K562 (cell line): ENCODE measurements at regions not wholly inside any gene's neighbourhood (a gene's known extent, or its start where the extent isn't known, plus 50 kb on each side); places are given as distances from the start of the nearest gene placed in this dataset.

Experiments used
- ATAC-seq: fragments of 200-7000 bp; cut with Tn5 transposase; 3 replicates; pipeline ENCODE4 v1.9.1; 2020; ENCODE audit warnings: moderate library complexity
- BruUV-seq: library from RNA; stranded (reverse); fragments of 400-500 nt; replicated peaks from 2 replicates; lab custom pipeline; 2021; lab: Mats Ljungman, UMichigan
- CTCF ChIA-PET: fragments of 300-600 bp; formaldehyde crosslinking; extraction: SDS; loops from one replicate; lab custom pipeline; 2021; ENCODE audit warnings: low intra/inter-chr PET ratio; lab: Yijun Ruan, JAX
- POLR2A ChIA-PET: fragments of 300-600, 350-650 bp; sonication (Branson Sonifier 250); formaldehyde crosslinking; extraction: SDS; loops from one replicate; lab custom pipeline; 2021; ENCODE audit warnings: antibody characterized with exemption, inconsistent platforms; lab: Yijun Ruan, JAX
- DNase-seq, 4 experiments: peaks; one replicate each; pipeline versions ENCODE4 v3.0.0 to v3.0.0-alpha.2; 2011 to 2018; ENCODE audit warnings: low spot score in 3 of 4, mixed read lengths in 3 of 4; ENCODE audit errors: extremely low read depth in 1 of 4
- FAIRE-seq: peaks from 2 replicates; lab custom pipeline; 2011; peaks lifted over from hg19 to GRCh38; lab: Jason Lieb, UNC
- H2AFZ ChIP-seq: 2 replicates; pipeline ENCODE4 v1.6.0; 2011; ENCODE audit warnings: low read depth, low read length, control low read depth, inconsistent platforms
- H3K27ac ChIP-seq: fragments of 200-600 bp; 3 replicates; pipeline ENCODE4 v1.8.0; 2011; ENCODE audit warnings: low read depth, mild to moderate bottlenecking, control low read depth, inconsistent platforms, low read length, moderate library complexity, mixed read lengths; ENCODE audit errors: extremely low read depth
- H3K27me3 ChIP-seq, 2 experiments: fragments of 300-600 bp in 1 of 2; 2 replicates in 1 of 2; 3 replicates in 1 of 2; pipeline versions ENCODE4 v1.6.0 to v1.8.0; 2011; ENCODE audit warnings: inconsistent platforms in 2 of 2, low read length in 2 of 2, mild to moderate bottlenecking in 1 of 2, mixed read lengths in 1 of 2, moderate library complexity in 1 of 2; ENCODE audit not compliant: control insufficient read depth in 2 of 2, insufficient read depth in 2 of 2
- H3K36me3 ChIP-seq: fragments of 300-600 bp; 3 replicates; pipeline ENCODE4 v1.8.0; 2011; ENCODE audit warnings: mild to moderate bottlenecking, low read length, inconsistent platforms; ENCODE audit not compliant: control insufficient read depth, insufficient read depth
- H3K4me1 ChIP-seq, 2 experiments: fragments of 200-600 bp in 1 of 2; replicated peaks in 1 of 2; 2 replicates in 1 of 2; 3 replicates in 1 of 2; pipeline versions ENCODE4 v1.5.1 to v1.8.0; 2011; ENCODE audit warnings: inconsistent platforms in 2 of 2, low read length in 2 of 2, mild to moderate bottlenecking in 1 of 2, mixed read lengths in 1 of 2, moderate library complexity in 1 of 2; ENCODE audit not compliant: control insufficient read depth in 2 of 2, insufficient read depth in 2 of 2
- H3K4me2 ChIP-seq: 2 replicates; pipeline ENCODE4 v1.6.1; 2011; ENCODE audit warnings: low read length, control low read depth, inconsistent platforms, mixed read lengths; ENCODE audit not compliant: insufficient read depth
- H3K4me3 ChIP-seq: fragments of 200-600 bp; sonication (generic), shearing (Covaris generic); 2 replicates; pipeline ENCODE4 v1.5.1; 2016; ENCODE audit warnings: control low read depth, inconsistent platforms
- H3K79me2 ChIP-seq: fragments of 200-600 bp; 3 replicates; pipeline ENCODE4 v1.8.0; 2011; ENCODE audit warnings: low read length, inconsistent platforms; ENCODE audit not compliant: control insufficient read depth, insufficient read depth
- H3K9ac ChIP-seq, 2 experiments: 2 replicates each; pipeline versions ENCODE4 v1.6.0 to v1.6.1; 2011; ENCODE audit warnings: low read depth in 2 of 2, low read length in 2 of 2, control low read depth in 1 of 2, inconsistent platforms in 1 of 2, mild to moderate bottlenecking in 1 of 2, mixed read lengths in 1 of 2; ENCODE audit not compliant: insufficient read depth in 1 of 2
- H3K9me1 ChIP-seq: one replicate; pipeline ENCODE4 v1.6.0; 2011; ENCODE audit warnings: inconsistent platforms, mild to moderate bottlenecking, low read length, moderate library complexity; ENCODE audit not compliant: control insufficient read depth, insufficient read depth
- H3K9me3 ChIP-seq: replicated peaks from 2 replicates; pipeline ENCODE4 v1.5.1; 2011; ENCODE audit warnings: low read depth, low read length, inconsistent platforms; ENCODE audit not compliant: control insufficient read depth, insufficient read depth
- H4K20me1 ChIP-seq: replicated peaks from 2 replicates; pipeline ENCODE4 v1.6.1; 2011; ENCODE audit warnings: low read length, inconsistent platforms, mixed read lengths; ENCODE audit not compliant: control insufficient read depth, insufficient read depth
- NFIC ChIP-seq: fragments of 450-650 bp; IDR thresholded peaks from 2 replicates; pipeline ENCODE4 v1.6.1; 2017; ENCODE audit warnings: mild to moderate bottlenecking, inconsistent platforms
- THRAP3 ChIP-seq: fragments of 450-650 bp; IDR thresholded peaks from 2 replicates; pipeline ENCODE4 v1.6.1; 2016; ENCODE audit warnings: mild to moderate bottlenecking, inconsistent platforms, borderline replicate concordance
- UBTF ChIP-seq, 2 experiments: IDR thresholded peaks; 2 replicates each; pipeline ENCODE4 v1.6.1; 2012; ENCODE audit warnings: improper control_type of control experiment in 2 of 2, low read depth in 2 of 2, low read length in 2 of 2, borderline replicate concordance in 1 of 2
- ZNF253 ChIP-seq: fragments of 250-450 bp; sonication (Bioruptor Pico); conservative IDR thresholded peaks from 2 replicates; pipeline ENCODE4 v1.6.1; 2021; ENCODE audit warnings: mild to moderate bottlenecking
- WGBS: fragments of 100-300 bp; shearing (Covaris generic); methylation state at CpG from one replicate; pipeline ENCODE4 v1.1.6; 2016; ENCODE audit warnings: low coverage, mixed read lengths; ENCODE audit not compliant: insufficient coverage; ENCODE audit errors: missing lambda C conversion rate; 5-methylcytosine and 5-hydroxymethylcytosine counted together
- in situ Hi-C: fragments of 300-500 bp; cut with MboI; formaldehyde crosslinking; loops from 4 replicates; pipeline ENCODE4 v1.15.0; 2018; ENCODE audit warnings: inconsistent platforms, mixed read lengths
- intact Hi-C: fragments of 100-400 bp; cut with micrococcal nuclease; formaldehyde crosslinking; loops from 2 replicates; pipeline ENCODE4 v1.14.2; 2022
- TF ChIP-seq, protein P1 (sequence below), 2 experiments: IDR thresholded peaks in 1 of 2; conservative IDR thresholded peaks in 1 of 2; 2 replicates each; pipeline ENCODE4 v1.6.1; 2016; ENCODE audit warnings: low read depth in 2 of 2, mild to moderate bottlenecking in 1 of 2, missing compliant biosample characterization in 1 of 2, missing genetic modification characterization in 1 of 2, moderate library complexity in 1 of 2

DNA sequence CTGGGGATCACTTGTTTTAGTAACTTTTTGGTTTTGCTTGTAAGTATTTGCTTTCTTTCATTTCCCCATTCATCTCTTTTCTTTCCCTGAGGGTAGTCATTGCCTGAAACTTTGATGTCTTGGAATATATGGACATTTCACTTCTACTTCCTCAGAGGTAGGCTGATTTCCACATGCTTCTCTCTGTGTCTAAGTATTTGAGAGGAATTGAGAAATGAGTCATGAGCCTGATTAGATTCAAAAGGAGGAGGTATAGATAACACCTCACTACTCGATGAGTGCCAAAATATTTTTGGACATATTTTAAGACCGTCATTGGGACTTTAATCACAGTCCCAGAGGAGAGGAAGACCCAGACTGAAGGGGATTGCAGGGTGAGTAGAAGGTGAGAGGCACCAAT lies 480.1 kb upstream of the SGO1 start:
- FAIRE-seq = no peak
- Histone ChIP-seq H3K79me2 (no peaks in the 10 kb centered on the region), H3K27ac (no peak overlapping the region), H4K20me1 (no peaks in the 10 kb centered on the region), H3K4me1 (no peaks in the 10 kb centered on the region), H3K36me3 (no peaks in the 10 kb centered on the region), H3K4me3 (no peak overlapping the region), H2AFZ (no peak overlapping the region), H3K9me3 (no peaks in the 10 kb centered on the region), H3K9me1 (no peaks in the 10 kb centered on the region), H3K4me2 (no peak overlapping the region)
- intact Hi-C loops = loop anchor here (10.0 kb wide), 1 partner anchor 321 kb away; no protein-coding TSS in a partner anchor
- POLR2A ChIA-PET = no interaction called here
- no TSS peak for BruUV-seq
- TF ChIP-seq, protein P1, sequence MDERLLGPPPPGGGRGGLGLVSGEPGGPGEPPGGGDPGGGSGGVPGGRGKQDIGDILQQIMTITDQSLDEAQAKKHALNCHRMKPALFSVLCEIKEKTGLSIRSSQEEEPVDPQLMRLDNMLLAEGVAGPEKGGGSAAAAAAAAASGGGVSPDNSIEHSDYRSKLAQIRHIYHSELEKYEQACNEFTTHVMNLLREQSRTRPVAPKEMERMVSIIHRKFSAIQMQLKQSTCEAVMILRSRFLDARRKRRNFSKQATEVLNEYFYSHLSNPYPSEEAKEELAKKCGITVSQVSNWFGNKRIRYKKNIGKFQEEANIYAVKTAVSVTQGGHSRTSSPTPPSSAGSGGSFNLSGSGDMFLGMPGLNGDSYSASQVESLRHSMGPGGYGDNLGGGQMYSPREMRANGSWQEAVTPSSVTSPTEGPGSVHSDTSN (CRISPR knock-in tag; IDR thresholded peaks at IDR 0.05; ENCODE audit: low read depth) = no peak
- TF ChIP-seq, protein P1 (tag; conservative IDR thresholded peaks at IDR 0.05; ENCODE audit: low read depth) = no peak
- TF ChIP-seq ZNF253 (no peak), NFIC (no peak), UBTF (IDR thresholded peaks at IDR 0.05; ENCODE audit: borderline replicate concordance in 1 of 2, low read depth in 2 of 2, low read length in 2 of 2) (no peak), THRAP3 (no peak)
- TF ChIP-seq, all 486 proteins: peak for 0
- ATAC-seq (no peak), DNase-seq (no peak)
- Histone ChIP-seq H3K9ac (no peak overlapping the region), H3K27me3 (no peaks in the 10 kb centered on the region)
- CTCF ChIA-PET = no interaction called here
- WGBS = 4% methylated on average over 2 of the region's 2 CpGs
- in situ Hi-C loops = no loop called here
